IMR-90 (cell line): ENCODE measurements at regions not wholly inside any gene's neighbourhood (a gene's known extent, or its start where the extent isn't known, plus 50 kb on each side); places are given as distances from the start of the nearest gene placed in this dataset.

Experiments used
- ATAC-seq: fragments of 200-7000 bp; cut with Tn5 transposase; 2 replicates; pipeline ENCODE4 v1.9.1; 2020; ENCODE audit warnings: low read depth, mild to moderate bottlenecking, moderate library complexity
- BruUV-seq: library from RNA; stranded (reverse); fragments of 400-500 nt; replicated peaks from 2 replicates; lab custom pipeline; 2021; lab: Mats Ljungman, UMichigan
- CTCF ChIA-PET: fragments of 300-600 bp; formaldehyde crosslinking; extraction: SDS; loops from one replicate; lab custom pipeline; 2021; ENCODE audit warnings: antibody characterized with exemption; lab: Yijun Ruan, JAX
- POLR2A ChIA-PET: fragments of 300-600 bp; sonication (Branson Sonifier 250); formaldehyde crosslinking; loops from one replicate; lab custom pipeline; 2022; ENCODE audit warnings: antibody characterized with exemption; ENCODE audit not compliant: unreplicated experiment; lab: Charles Lee
- DNase-seq: peaks from one replicate; pipeline ENCODE4 v3.0.0; 2013
- H2AFZ ChIP-seq: replicated peaks from 2 replicates; pipeline ENCODE3; 2013; ENCODE audit warnings: low read length, mild to moderate bottlenecking; ENCODE audit not compliant: poor library complexity
- H2AK5ac ChIP-seq: 2 replicates; pipeline ENCODE4 v1.6.1; 2013; ENCODE audit warnings: low read depth, low read length, inconsistent platforms
- H2AK9ac ChIP-seq: replicated peaks from 2 replicates; pipeline ENCODE3; 2013; ENCODE audit warnings: mild to moderate bottlenecking, low read depth, low read length, moderate library complexity; ENCODE audit not compliant: poor library complexity
- H2BK120ac ChIP-seq: 2 replicates; pipeline ENCODE4 v1.6.1; 2013; ENCODE audit warnings: low read depth, low read length, inconsistent platforms
- H2BK15ac ChIP-seq: 3 replicates; pipeline ENCODE4 v1.6.1; 2013; ENCODE audit warnings: low read depth, low read length, inconsistent platforms
- H2BK20ac ChIP-seq: 2 replicates; pipeline ENCODE4 v1.6.1; 2013; ENCODE audit warnings: low read depth, mild to moderate bottlenecking, inconsistent platforms, low read length, moderate library complexity
- H2BK5ac ChIP-seq: 2 replicates; pipeline ENCODE4 v1.6.1; 2013; ENCODE audit warnings: mild to moderate bottlenecking, low read depth, low read length, inconsistent platforms; ENCODE audit not compliant: poor library complexity, severe bottlenecking
- H3K14ac ChIP-seq: replicated peaks from 2 replicates; pipeline ENCODE4 v1.6.1; 2013; ENCODE audit warnings: low read depth, low read length, inconsistent platforms
- H3K18ac ChIP-seq: 2 replicates; pipeline ENCODE4 v1.6.1; 2013; ENCODE audit warnings: low read depth, low read length, control low read depth
- H3K23ac ChIP-seq: 2 replicates; pipeline ENCODE4 v1.6.1; 2013; ENCODE audit warnings: low read depth, low read length, inconsistent platforms
- H3K27ac ChIP-seq: 2 replicates; pipeline ENCODE4 v1.5.1; 2013; ENCODE audit warnings: mild to moderate bottlenecking, control low read depth, low read length; ENCODE audit not compliant: insufficient read depth
- H3K27me3 ChIP-seq: 2 replicates; pipeline ENCODE4 v1.6.1; 2013; ENCODE audit warnings: low read length; ENCODE audit not compliant: control insufficient read depth, insufficient read depth
- H3K36me3 ChIP-seq: 2 replicates; pipeline ENCODE4 v1.6.1; 2013; ENCODE audit warnings: low read length, mixed read lengths; ENCODE audit not compliant: control insufficient read depth, insufficient read depth
- H3K4ac ChIP-seq: 2 replicates; pipeline ENCODE4 v1.6.1; 2013; ENCODE audit warnings: low read depth, low read length, inconsistent platforms
- H3K4me1 ChIP-seq: 2 replicates; pipeline ENCODE4 v1.6.1; 2013; ENCODE audit warnings: low read length, mixed read lengths; ENCODE audit not compliant: control insufficient read depth, insufficient read depth
- H3K4me2 ChIP-seq: 2 replicates; pipeline ENCODE4 v1.6.1; 2013; ENCODE audit warnings: low read depth, mild to moderate bottlenecking, control low read depth, low read length, moderate library complexity
- H3K4me3 ChIP-seq: 2 replicates; pipeline ENCODE4 v1.5.1; 2013; ENCODE audit warnings: low read depth, mild to moderate bottlenecking, control low read depth, low read length, moderate library complexity; ENCODE audit not compliant: insufficient read depth
- H3K56ac ChIP-seq: 2 replicates; pipeline ENCODE4 v1.6.1; 2013; ENCODE audit warnings: low read length, inconsistent platforms; ENCODE audit not compliant: insufficient read depth; ENCODE audit errors: extremely low read depth
- H3K79me1 ChIP-seq, 2 experiments: 2 replicates each; pipeline ENCODE4 v1.6.1; 2013; ENCODE audit warnings: low read length in 2 of 2, inconsistent platforms in 1 of 2, low read depth in 1 of 2
- H3K9ac ChIP-seq: 2 replicates; pipeline ENCODE4 v1.6.1; 2013; ENCODE audit warnings: low read depth, low read length, control low read depth
- H3K9me1 ChIP-seq: 2 replicates; pipeline ENCODE4 v1.6.1; 2013; ENCODE audit warnings: low read length, inconsistent platforms; ENCODE audit not compliant: insufficient read depth
- H3K9me3 ChIP-seq: 2 replicates; pipeline ENCODE4 v1.6.1; 2013; ENCODE audit warnings: low read length; ENCODE audit not compliant: control insufficient read depth, insufficient read depth
- H4K20me1 ChIP-seq: 2 replicates; pipeline ENCODE4 v1.6.1; 2013; ENCODE audit warnings: low read length, inconsistent platforms; ENCODE audit not compliant: insufficient read depth
- H4K5ac ChIP-seq: 2 replicates; pipeline ENCODE4 v1.6.1; 2013; ENCODE audit warnings: mild to moderate bottlenecking, low read depth, low read length, control low read depth
- H4K8ac ChIP-seq, 2 experiments: 2 replicates each; pipeline ENCODE4 v1.6.1; 2013; ENCODE audit warnings: low read depth in 2 of 2, low read length in 2 of 2, control low read depth in 1 of 2, inconsistent platforms in 1 of 2
- H4K91ac ChIP-seq: 2 replicates; pipeline ENCODE4 v1.6.1; 2013; ENCODE audit warnings: low read depth, low read length, inconsistent platforms; ENCODE audit not compliant: insufficient read depth
- BHLHE40 ChIP-seq: fragments of 150-350 bp; IDR thresholded peaks from 2 replicates; pipeline ENCODE4 v1.6.1; 2016; ENCODE audit warnings: mild to moderate bottlenecking, low read depth, low read length
- CEBPB ChIP-seq: IDR thresholded peaks from 2 replicates; pipeline ENCODE4 v1.6.1; 2012; ENCODE audit warnings: low read depth, low read length, improper control_type of control experiment
- CHD1 ChIP-seq: IDR thresholded peaks from 2 replicates; pipeline ENCODE4 v1.6.1; 2012; ENCODE audit warnings: low read depth, low read length, improper control_type of control experiment
- FOS ChIP-seq: fragments of 150-350 bp; IDR thresholded peaks from 2 replicates; pipeline ENCODE4 v1.6.1; 2016; ENCODE audit warnings: low read depth, low read length
- MAFK ChIP-seq: IDR thresholded peaks from 2 replicates; pipeline ENCODE4 v1.6.1; 2012; ENCODE audit warnings: low read depth, low read length, improper control_type of control experiment
- MAZ ChIP-seq: IDR thresholded peaks from 2 replicates; pipeline ENCODE4 v1.6.1; 2012; ENCODE audit warnings: low read depth, mild to moderate bottlenecking, low read length, improper control_type of control experiment, moderate library complexity, borderline replicate concordance
- MXI1 ChIP-seq: IDR thresholded peaks from 2 replicates; pipeline ENCODE4 v1.6.1; 2012; ENCODE audit warnings: low read depth, mild to moderate bottlenecking, low read length, moderate library complexity, borderline replicate concordance
- NFE2L2 ChIP-seq: fragments of 150-350 bp; IDR thresholded peaks from 2 replicates; pipeline ENCODE4 v1.6.1; 2016; ENCODE audit warnings: low read depth, mild to moderate bottlenecking, low read length
- POLR2A ChIP-seq: IDR thresholded peaks from 2 replicates; pipeline ENCODE4 v1.6.1; 2012; ENCODE audit warnings: mild to moderate bottlenecking, low read depth, low read length
- RAD21 ChIP-seq: IDR thresholded peaks from 2 replicates; pipeline ENCODE4 v1.6.1; 2012; ENCODE audit warnings: low read length, improper control_type of control experiment
- SMC3 ChIP-seq: fragments of 150-350 bp; IDR thresholded peaks from 2 replicates; pipeline ENCODE4 v1.6.1; 2016; ENCODE audit warnings: low read depth, mild to moderate bottlenecking, antibody characterized with exemption, low read length, moderate library complexity
- WGBS, 2 experiments: methylation state at CpG; one replicate each; pipeline versions ENCODE4 v1.1.5 to v1.1.7; 2013; ENCODE audit warnings: missing lambda C conversion rate in 2 of 2; ENCODE audit not compliant: insufficient read length in 1 of 2; ENCODE audit errors: extremely low coverage in 2 of 2; 5-methylcytosine and 5-hydroxymethylcytosine counted together
- dilution Hi-C: fragments of 300-500 bp; cut with HindIII; formaldehyde crosslinking; loops from one replicate; pipeline ENCODE4 v1.14.3; 2018; ENCODE audit warnings: low sequenced_read_pairs; ENCODE audit not compliant: unreplicated experiment
- in situ Hi-C: fragments of 300-500 bp; cut with MboI; formaldehyde crosslinking; loops from 3 replicates; pipeline ENCODE4 v1.14.3; 2019; ENCODE audit warnings: low sequenced_read_pairs, inconsistent platforms, mixed read lengths
- intact Hi-C: fragments of 100-400 bp; cut with micrococcal nuclease; formaldehyde crosslinking; loops from 2 replicates; pipeline ENCODE4 v1.10.0; 2022
- TF ChIP-seq, protein P1 (sequence below): conservative IDR thresholded peaks from 2 replicates; pipeline ENCODE4 v1.5.1; 2012; ENCODE audit warnings: mild to moderate bottlenecking, low read depth, low read length, improper control_type of control experiment

GRCh38 chr5:167816354-167816753 lies 475.1 kb upstream of the WWC1 start:
- Histone ChIP-seq H4K8ac (no peak overlapping the region), H3K9me3 (0 out of 2 replicates have a peak, but pooled peaks cover 1% of the 10 kb centered on the region), H3K4ac (no peak overlapping the region), H2BK120ac (no peak overlapping the region), H2BK20ac (no peak overlapping the region), H3K27me3 (peaks cover 30% of the 10 kb centered on the region), H2BK15ac (no peak overlapping the region), H3K56ac (no peak overlapping the region), H2AK9ac (no peak overlapping the region), H4K91ac (no peak overlapping the region), H3K9ac (no peak overlapping the region), H4K5ac (no peak overlapping the region), H3K9me1 (no peaks in the 10 kb centered on the region), H2BK5ac (no peak overlapping the region), H3K79me1 (no peaks in the 10 kb centered on the region), H3K27ac (no peak overlapping the region), H3K23ac (no peak overlapping the region), H3K36me3 (no peaks in the 10 kb centered on the region), H3K4me2 (no peak overlapping the region), H3K4me1 (no peaks in the 10 kb centered on the region; the same call in 1 of the 2 replicates), H3K18ac (no peak overlapping the region), H3K4me3 (no peak overlapping the region), H3K14ac (no peak overlapping the region), H4K20me1 (no peaks in the 10 kb centered on the region), H2AK5ac (no peak overlapping the region), H2AFZ (no peak overlapping the region)
- no peak for TF ChIP-seq MXI1
- no peak for TF ChIP-seq MAFK
- no peak for TF ChIP-seq FOS
- TF ChIP-seq RAD21, result no peak
- no peak for TF ChIP-seq CHD1
- TF ChIP-seq CEBPB, result no peak
- no peak for TF ChIP-seq SMC3
- no peak for TF ChIP-seq BHLHE40
- no peak for TF ChIP-seq MAZ
- no peak for TF ChIP-seq POLR2A
- TF ChIP-seq, protein P1, sequence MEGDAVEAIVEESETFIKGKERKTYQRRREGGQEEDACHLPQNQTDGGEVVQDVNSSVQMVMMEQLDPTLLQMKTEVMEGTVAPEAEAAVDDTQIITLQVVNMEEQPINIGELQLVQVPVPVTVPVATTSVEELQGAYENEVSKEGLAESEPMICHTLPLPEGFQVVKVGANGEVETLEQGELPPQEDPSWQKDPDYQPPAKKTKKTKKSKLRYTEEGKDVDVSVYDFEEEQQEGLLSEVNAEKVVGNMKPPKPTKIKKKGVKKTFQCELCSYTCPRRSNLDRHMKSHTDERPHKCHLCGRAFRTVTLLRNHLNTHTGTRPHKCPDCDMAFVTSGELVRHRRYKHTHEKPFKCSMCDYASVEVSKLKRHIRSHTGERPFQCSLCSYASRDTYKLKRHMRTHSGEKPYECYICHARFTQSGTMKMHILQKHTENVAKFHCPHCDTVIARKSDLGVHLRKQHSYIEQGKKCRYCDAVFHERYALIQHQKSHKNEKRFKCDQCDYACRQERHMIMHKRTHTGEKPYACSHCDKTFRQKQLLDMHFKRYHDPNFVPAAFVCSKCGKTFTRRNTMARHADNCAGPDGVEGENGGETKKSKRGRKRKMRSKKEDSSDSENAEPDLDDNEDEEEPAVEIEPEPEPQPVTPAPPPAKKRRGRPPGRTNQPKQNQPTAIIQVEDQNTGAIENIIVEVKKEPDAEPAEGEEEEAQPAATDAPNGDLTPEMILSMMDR, result no peak
- no peak for TF ChIP-seq NFE2L2
- ChIA-PET POLR2A (no interaction called here), CTCF (no interaction called here)
- peak; percentile 6 for DNase-seq
- intact Hi-C loops (no loop called here), in situ Hi-C loops (no loop called here), dilution Hi-C loops (no loop called here)
- no peak for ATAC-seq
- BruUV-seq, result no TSS peak
- WGBS, 2 experiments, result no CpG with 5 or more reads among the region's 3 CpGs
